T-helper 2 cell (primary cell): ENCODE measurements at regions not wholly inside any gene's neighbourhood (a gene's known extent, or its start where the extent isn't known, plus 50 kb on each side); places are given as distances from the start of the nearest gene placed in this dataset.
"Not testable (repeated sequence)": the region's sequence is repeated elsewhere in the genome, so short reads cannot be mapped to it uniquely, and the experiment has no call there.

Experiments used
- DNase-seq, 5 experiments: peaks; one replicate each; pipeline versions ENCODE4 v3.0.0 to v3.0.0-alpha.2; 2012 to 2022

DNA sequence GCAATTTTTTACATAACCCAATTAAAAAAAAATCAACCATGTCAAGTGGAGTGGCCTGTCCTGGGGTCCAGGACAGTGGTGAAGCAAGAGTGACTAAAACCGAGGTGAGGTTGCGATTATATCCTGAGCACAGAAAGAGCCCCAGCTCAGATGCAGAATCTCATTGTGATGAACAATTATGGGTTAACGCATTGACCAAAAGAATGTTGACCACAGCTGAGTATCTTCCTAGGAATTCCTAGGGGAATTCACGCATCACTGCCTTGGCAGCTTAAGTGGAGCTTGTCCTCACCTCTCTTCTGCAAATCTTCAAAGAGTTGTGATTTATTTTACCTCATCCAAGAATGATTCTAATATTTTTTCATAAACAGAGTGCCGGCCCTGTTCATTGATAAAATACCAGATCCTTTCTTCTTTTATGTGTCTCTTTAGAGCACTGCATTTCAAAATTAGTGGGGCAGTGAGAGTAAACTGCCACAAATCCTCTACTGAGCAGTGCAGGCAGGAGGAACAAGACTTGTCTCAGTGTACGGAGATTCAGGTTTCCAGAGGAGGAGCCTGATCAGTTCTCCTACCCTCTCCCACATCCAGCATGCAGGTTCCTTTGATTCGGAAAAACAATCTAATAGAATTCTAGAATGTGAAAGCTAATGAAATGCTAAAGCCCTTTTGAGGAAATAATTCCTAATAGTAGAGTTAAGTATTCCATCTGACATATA is 60.1 kb upstream of the ZNF184 start:
- no peak for DNase-seq

DNA sequence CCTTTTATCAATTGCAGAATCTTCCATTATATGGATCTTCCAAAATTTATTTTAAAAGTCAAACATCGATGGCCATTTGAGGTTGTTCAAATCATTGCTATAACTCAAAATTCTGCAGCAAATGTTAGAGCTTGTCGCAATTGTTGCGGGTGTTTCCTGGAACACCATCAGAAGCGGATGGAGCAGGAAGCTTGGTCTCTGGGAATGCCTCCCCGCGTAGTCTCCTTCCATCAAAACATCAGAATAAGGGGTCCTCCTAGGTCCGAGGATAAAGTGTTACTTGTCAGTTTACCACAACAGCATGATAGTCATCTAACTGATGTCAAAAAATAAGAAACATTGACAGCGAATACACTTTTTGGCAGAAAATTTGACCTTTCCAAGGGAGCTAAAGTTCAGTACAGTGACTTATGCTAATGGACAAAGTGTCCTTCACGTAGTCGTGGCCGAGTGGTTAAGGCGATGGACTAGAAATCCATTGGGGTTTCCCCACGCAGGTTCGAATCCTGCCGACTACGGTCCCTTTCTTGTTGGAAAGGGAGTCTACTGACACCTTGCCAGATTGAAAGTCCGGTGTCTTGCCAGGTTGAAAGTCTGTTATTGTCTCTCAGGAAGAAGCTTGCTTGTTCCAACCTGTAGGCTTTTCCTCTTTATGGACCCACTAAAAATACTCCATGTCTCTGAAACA is 59.0 kb upstream of the ZNF184 start:
- DNase-seq, result no peak

DNA sequence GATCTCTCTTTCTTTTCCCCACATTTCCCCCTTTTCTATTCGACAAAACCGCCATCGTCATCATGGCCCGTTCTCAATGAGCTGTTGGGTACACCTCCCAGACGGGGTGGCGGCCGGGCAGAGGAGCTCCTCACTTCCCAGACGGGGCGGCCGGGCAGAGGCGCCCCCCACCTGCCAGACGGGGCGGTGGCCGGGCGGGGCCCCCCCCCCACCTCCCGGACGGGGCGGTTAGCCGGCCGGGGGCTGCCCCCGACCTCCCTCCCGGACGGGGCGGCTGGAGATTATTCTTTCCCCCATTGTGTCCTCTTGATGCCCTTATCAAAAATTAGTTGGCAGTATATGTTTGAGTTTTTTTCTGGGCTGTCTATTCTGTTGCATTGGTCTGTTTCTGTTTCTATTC is 56.9 kb upstream of the ZNF184 start:
- not testable (repeated sequence) for DNase-seq

DNA sequence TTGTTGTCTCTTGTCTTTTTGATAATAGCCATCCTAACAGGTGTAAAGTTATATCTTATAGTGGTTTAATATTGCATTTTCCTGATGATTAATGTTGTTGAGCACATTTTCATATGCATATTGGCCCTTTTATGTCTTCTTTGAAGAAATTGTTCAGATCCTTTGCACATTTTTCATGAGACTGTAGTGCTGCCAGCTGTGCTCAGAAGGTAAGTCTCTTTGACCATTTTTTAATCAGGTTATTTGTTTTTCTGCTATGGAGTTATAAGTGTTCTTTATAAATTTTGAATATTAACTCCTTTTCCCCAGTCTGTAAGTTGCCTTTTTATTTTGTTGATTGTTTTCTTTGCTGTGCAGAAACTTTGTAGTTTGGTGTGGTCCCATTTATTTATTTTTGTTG is 55.8 kb upstream of the ZNF184 start:
- DNase-seq, result no peak
